HG02852 (cell line): ENCODE measurements at regions not wholly inside any gene's neighbourhood (a gene's known extent, or its start where the extent isn't known, plus 50 kb on each side); places are given as distances from the start of the nearest gene placed in this dataset.
"Not testable (repeated sequence)": the region's sequence is repeated elsewhere in the genome, so short reads cannot be mapped to it uniquely, and the experiment has no call there.

Source experiments
- ATAC-seq: cut with Tn5 transposase; IDR thresholded peaks from one replicate; pipeline ENCODE4 v1.9.1; 2021; ENCODE audit warnings: mild to moderate bottlenecking, moderate library complexity; ENCODE audit not compliant: unreplicated experiment

- no peak for ATAC-seq
Observed at GRCh38 chr7:94104301-94104700, 100.1 kb upstream of the BET1 start.

DNA sequence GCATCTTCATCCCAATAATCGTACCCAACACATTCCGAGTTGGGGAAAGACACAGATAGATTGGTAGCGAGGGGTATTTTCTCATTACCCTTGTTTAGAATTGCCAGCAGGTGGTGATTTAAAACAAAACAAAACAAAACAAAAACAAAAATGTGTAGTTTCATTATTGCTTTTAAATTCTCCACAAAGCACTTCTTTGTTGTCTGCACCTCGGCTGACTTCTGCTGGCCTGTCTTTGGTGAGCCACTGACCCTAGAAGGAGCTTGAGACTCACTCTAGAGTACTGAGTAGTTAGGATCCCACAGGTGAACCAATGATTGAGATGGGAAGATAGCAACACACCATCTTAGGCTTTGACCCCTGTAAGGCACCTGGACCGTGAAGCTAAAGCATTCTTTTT lies 105.4 kb upstream of the BET1 start:
- no peak for ATAC-seq

- peak; percentile 53 for ATAC-seq
Observed at GRCh38 chr7:94111009-94111408, 106.9 kb upstream of the BET1 start.

DNA sequence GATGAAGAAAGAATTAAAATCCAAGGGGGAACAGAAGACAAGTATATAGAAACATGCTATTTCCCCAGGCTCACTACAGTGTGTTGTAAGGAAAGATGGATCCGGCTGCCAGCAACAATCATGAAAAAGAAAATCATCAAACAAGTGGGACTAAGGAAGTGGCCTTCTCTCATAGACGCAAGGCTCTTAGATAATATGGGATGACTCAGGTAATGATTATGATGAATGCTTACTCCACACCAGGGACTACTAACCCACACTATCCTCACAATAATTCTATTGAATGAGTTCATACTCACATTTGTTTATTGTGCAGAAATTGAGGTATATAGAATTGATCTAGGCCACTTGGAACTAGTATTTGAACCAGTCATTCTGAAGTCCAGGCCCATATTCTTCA lies 111.2 kb upstream of the BET1 start:
- ATAC-seq, result no peak

GRCh38 chr7:94123136-94123535 lies 119.0 kb upstream of the BET1 start:
- ATAC-seq, result no peak

DNA sequence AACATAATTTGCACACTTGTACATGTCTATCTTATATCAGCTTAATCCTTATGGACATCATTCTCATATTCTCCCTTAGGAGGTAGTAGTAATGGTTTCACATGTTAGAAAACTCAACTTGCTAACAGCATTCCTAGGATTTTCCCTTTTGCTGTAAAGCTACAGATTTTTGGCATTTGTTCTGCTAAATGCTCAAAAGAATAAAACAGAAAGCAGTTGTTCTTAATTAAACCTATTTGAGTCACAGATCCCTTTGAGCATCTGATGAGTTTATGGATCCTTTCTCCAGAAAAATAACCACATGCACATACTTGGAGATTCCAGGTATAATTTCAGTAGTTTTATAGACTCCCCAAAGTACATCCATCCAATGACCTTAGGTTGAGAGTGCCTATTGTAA lies 122.9 kb upstream of the BET1 start:
- ATAC-seq, result no peak

DNA sequence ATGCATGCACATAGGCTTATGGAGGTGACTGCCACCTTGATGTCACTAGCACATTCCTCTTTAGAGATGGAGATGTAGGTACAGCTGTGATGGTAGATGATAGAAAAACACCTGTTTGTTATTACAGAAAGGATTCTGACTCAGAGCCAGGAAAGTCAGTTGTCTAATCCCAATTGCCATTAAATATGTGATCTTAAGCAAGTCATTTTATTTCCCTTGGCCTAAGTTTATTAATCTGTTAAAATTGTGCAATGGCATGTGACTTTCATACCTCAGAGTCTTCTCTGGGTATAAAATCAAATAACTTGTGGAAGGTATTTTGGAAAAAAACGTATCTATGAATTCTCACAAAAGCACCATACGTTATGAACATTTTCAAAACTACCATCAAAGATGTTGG lies 123.9 kb upstream of the BET1 start:
- ATAC-seq, result no peak

DNA sequence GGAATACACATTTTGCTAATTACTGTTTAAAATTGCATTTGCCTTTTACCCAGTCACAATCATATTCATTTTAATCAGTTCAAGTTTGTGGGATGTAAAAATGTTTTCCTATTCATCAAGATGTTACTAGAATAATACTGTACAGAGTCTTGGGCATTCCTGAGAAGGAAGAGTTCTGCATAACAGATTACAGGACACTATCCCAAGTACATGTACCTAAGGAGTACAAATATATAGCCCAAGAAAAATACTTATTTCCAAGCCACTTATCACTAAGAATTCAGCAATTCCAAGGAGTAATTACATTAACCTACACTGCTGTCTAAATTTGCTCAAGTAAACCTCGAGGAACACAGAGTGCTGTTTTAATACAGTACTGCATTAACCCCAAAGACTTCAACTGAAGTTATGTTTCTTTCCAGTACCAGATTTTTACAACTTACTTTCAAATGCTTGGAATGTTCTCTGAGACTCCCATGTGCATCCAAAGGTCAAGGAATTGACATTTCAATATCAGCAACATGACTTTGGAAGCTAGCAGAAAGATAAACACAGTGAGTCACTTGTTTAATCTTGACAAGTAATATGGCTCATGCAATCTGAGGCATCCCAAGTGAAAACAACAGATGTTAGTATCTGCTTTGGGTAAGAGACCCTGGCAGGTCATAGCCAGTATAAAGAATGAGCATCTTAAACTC lies 125.4 kb upstream of the BET1 start:
- ATAC-seq, result no peak

- ATAC-seq, result no peak
Observed at GRCh38 chr7:94130716-94131115, 126.6 kb upstream of the BET1 start.

GRCh38 chr7:94133460-94133859 lies 129.3 kb upstream of the BET1 start:
- peak; percentile 65 for ATAC-seq

GRCh38 chr7:94135180-94135579 lies 131.0 kb upstream of the BET1 start:
- no peak for ATAC-seq

- ATAC-seq, result no peak
Observed at GRCh38 chr7:94142281-94142680, 138.1 kb upstream of the BET1 start.

GRCh38 chr7:94145602-94146001 lies 141.4 kb upstream of the BET1 start:
- no peak for ATAC-seq

GRCh38 chr7:94146408-94146807 lies 142.3 kb upstream of the BET1 start:
- no peak for ATAC-seq

- ATAC-seq, result no peak
Observed at GRCh38 chr7:94149789-94150545, 145.8 kb upstream of the BET1 start.

- ATAC-seq, result no peak
Observed at GRCh38 chr7:94154182-94154581, 150.0 kb upstream of the BET1 start.

DNA sequence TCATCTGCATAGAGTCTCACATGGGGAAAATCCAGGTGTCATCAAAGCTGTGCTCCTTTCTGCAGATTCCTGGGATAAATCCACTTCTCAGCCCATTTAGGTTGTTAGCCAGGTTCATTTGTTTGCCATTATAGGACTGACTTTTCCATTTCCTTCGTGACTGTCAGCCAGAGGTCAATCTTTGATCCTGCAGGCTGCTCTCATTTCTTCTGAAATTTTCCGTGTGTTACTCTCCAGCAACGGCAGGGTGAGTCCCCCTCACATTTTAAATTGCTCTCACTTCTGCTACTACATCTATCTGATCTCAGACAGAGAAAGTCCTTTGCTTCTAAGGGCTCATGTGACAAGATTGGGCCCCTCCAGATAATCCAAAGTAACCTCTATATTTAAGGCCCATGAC lies 150.7 kb upstream of the BET1 start:
- ATAC-seq, result no peak

DNA sequence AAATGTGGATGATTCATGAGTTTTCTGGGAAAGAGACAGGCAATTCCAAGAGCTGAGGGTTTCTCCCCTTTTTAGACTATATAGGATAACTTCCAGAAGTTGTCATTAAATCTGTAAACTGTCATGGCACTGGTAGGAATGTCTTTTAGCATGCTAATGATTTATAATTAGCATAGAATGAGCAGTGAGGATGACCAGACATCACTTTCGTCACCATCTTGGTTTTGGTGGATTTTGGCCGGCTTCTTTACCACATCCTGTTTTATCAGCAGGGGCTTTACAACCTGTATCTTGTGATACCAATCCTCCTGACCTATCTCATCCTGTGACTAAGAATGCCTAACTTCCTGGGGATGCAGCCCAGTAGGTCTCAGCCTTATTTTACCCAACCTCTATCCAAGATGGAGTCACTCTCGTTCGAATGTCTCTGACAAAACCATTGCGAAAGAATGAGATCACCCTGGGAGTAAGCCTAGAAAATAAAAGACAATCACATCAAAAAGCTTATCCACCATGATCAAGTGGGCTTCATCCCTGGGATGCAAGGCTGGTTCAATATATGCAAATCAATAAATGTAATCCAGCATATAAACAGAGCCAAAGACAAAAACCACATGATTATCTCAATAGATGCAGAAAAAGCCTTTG lies 153.6 kb upstream of the BET1 start:
- not testable (repeated sequence) for ATAC-seq

DNA sequence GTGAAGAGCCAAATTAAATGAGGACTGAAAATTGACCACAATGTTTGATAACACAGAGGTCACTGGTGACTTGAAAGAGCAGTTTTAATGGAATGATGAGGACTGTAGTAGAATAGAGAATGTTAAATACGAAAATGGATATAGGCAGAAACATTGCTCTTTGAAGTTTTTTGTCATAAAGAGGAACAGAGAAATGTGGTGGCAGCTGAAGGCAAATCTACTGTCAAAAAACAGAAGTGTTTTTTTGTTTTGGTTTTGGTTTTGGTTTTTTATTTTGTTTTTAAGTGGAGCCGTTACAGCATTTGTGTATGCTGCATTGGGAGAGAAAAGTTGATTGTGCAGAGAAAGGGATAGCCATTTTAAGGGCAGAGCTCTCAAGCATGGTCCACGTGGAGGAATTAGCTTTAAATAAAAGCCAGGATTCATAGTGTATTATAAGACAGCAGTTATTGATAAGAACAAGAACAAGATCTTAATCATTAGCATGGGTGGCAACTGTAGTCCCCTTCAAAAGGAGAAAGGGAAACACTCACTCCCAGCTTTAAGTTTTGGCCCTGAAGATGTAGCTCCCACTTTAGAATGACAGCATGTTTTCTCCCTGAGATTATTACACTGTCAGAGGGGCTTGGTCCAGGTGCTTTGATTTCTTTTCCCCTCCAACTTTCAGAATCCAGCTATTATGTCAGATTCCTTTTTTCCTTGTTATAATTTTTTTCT lies 156.7 kb upstream of the BET1 start:
- peak; percentile 99 for ATAC-seq

DNA sequence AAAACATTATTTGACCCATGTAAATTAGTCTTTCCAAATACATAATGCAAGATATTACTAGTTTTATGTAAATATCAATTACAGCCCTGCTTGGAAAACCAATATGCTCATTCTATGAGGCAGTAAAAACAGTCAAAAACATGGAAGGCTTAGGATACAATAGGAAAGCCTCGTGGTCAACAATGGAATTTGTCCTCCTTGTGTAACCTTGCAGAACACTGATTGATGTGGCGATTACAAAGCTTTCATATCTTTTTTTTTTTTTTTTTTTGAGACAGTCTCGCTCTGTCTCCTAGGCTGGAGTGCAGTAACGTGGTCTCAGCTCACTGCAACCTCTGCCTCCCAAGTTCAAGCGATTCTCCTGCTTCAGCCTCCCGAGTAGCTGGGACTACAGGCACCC lies 157.3 kb upstream of the BET1 start:
- no peak for ATAC-seq

DNA sequence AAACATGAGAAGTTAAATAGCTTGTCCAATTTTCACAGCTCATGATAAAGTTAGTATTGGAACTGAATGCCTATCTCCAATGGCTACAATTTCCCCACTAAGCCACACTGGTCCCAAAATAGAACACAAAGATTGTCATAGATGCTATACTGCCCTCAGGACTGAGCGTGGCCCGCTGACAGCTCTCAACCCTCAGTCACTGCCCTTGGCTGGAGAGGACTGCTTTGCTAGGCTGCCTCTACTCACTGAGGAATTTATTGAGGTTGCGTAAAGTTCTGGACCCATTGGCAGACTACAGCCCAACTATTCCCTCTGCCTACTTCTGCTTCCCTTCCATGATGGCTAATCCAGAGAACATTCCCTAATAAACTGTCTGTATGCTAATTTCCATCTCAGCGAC lies 165.5 kb upstream of the BET1 start:
- no peak for ATAC-seq
